Esophagus mucosa (tissue), 1 donor: ENCODE measurements at regions not wholly inside any gene's neighbourhood (a gene's known extent, or its start where the extent isn't known, plus 50 kb on each side); places are given as distances from the start of the nearest gene placed in this dataset.
A peak's percentile ranks its signal among the peaks of the same experiment; 100 is the strongest.

Experiments used
- ATAC-seq: fragments of 200-7000 bp; cut with Tn5 transposase; one replicate; pipeline ENCODE4 v1.9.1; 2020
- donor health status: DM: yes; HTN: yes; CAD: no.

- no peak for ATAC-seq
Measured at GRCh38 chr21:16504281-16504680, 774.5 kb downstream of the USP25 start.

DNA sequence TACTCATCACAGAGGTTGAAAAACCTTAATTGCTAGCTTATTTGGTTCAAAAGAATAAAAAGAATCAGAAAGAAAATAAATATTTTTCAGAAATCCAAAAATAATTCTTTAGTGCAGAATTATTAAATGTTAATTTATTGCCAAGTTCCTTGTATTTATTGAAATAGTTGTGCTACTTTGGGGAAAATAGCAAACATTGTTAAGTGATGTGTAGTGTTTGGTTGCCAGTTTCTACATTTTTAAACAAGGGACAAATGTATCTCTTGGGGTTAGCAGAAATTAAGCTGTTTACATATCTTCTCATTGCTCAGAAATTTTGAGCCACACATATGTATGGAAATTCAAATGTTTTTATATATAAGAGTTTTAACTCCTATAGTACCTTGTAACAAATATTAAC lies 775.0 kb downstream of the USP25 start:
- no peak for ATAC-seq

GRCh38 chr21:16509476-16509875 lies 779.7 kb downstream of the USP25 start:
- no peak for ATAC-seq

GRCh38 chr21:16514316-16514715 lies 784.5 kb downstream of the USP25 start:
- ATAC-seq: no peak

DNA sequence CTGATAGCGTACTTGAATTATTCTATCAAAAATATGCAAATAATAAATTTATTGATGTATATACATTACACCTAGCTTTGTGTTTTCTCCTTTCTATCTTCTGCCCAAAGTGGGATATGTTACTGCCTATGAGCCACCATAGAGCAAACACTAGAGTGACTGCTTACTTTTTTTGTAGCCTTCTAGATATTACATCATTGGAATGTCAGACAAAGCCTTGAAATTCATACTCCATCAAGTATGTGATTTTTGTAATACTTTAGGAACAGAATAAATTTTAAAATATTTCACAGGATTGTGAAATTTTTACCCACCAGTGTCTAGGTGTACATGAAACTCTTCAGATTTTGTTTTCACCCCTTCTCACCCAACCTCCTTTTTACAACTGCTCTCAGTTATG lies 787.6 kb downstream of the USP25 start:
- no peak for ATAC-seq

DNA sequence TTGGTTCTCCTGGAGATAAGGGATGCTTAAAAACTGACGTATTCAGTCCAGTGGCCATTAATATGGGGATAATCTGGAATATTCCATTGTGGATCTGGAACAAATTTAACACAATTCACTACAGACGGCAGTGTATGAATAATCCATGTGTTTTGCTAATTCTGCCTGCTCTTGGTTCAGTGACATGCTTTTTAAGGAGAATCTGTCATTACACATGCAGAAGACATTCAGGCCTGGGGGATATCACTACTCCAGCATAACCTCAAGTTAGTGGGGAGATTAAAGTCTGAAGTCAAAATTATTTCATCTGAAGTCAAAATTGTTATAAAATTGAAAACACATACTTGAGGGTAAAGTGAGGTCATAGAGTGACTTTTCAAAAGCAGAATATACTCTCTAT lies 789.3 kb downstream of the USP25 start:
- ATAC-seq: no peak

DNA sequence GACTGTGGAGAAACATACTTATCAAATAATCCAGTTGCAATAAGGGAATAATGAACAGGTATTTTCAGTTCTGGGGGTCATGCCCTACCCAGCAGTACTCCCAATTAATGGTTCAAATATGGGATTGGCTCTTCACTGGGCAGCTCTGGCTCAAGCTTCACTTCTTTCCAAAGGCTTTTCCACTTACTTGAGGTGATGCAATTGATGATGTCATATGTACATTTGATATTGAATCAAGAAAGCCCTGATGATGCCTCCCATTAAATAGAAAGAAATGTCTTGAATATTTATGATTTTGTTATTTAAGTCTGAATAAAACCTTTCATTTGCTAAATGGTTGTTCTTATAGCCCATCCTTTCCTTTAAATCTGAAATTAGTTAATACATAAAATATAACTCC lies 789.9 kb downstream of the USP25 start:
- no peak for ATAC-seq

DNA sequence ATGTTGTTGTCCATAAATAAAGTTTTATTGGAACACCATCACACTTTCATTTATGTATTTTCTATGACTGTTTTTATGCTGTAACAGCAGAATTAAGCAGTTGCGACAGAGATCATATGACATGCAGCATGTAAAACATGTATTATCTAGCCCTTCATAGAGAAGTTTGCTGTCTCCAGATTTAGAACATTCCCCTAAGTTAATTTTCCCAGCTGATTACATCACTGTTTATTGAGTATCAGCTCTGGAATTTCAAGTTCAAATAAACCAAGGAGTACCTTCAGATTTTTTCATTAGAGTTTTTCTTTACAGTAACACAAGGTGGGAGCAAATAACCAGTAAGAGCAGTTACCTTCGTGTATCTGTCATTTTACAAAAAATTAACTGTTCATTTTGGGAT lies 792.8 kb downstream of the USP25 start:
- ATAC-seq: no peak

GRCh38 chr21:16530656-16531055 lies 800.9 kb downstream of the USP25 start:
- ATAC-seq: no peak

GRCh38 chr21:16532840-16533239 lies 803.1 kb downstream of the USP25 start:
- ATAC-seq: peak; percentile 38

- ATAC-seq: peak; percentile 26
Measured at GRCh38 chr21:16533692-16534407, 804.1 kb downstream of the USP25 start.

DNA sequence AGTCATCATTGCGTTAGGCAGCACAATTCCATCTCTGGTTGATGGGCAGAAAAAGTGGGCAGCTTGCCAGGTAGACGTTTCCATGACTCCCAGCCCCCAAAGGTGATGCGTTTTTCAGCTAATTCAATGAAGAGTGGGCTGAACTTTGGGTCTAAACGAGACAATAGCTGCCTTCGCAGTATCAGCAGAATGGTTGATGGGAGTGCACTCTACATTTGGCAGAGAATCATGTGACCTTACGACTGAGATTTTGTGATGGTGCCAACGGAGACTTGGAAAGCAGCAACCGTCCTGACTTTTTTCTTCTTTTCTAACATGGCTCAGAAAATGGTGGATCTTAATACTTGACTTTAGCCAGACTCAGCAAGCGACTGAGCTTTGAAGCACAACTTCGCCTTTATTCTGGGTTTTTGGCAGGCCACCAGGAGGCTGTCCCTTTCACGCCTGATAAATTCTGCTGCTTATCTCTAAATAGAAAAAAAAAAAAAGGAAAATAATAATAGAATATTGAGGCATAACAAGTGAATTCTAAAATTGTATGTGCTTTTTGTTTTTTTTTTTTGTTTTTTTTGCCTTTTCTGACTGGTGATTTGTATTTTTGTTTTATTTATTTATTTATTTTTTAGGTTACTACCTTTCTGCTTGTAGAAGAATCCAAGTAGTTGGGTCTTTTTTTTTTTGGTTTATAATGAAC lies 804.8 kb downstream of the USP25 start:
- ATAC-seq: peak; percentile 48

DNA sequence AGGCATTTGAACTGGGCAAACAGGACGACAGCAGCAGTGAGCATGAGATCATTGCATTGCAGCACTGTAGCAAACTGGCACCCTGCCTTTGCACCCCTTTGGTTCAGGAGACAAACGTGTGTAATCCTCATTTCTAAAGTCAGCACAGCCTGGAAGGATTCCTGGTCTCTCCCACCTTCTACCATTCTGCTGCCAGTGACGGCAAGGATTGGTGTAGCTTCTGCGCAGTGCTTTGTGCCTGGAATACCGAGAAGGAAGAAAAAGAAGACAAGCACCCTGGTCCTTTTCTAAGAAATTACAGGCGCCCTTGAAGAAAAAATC lies 805.3 kb downstream of the USP25 start:
- peak; percentile 84 for ATAC-seq

- ATAC-seq: no peak
Measured at GRCh38 chr21:16535626-16536025, 805.8 kb downstream of the USP25 start.

DNA sequence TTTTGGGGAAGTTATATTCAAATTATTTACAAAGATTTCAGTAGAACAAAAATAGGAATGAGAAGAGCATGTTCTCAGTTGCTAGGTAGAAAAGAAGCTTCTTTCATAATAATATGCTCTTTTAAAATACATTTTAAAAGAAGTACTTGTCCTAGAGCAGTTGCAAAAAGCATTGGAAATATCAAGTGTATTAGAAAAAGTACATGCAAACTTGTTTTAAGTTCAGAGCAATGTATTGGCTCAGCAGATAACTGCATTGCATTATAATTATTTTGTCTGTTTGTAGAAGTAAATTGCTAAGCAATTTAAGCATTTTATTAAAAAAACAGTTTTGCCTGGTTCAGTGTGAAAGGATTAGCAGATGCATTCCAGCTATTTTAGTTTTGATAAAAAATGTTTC lies 806.4 kb downstream of the USP25 start:
- no peak for ATAC-seq

DNA sequence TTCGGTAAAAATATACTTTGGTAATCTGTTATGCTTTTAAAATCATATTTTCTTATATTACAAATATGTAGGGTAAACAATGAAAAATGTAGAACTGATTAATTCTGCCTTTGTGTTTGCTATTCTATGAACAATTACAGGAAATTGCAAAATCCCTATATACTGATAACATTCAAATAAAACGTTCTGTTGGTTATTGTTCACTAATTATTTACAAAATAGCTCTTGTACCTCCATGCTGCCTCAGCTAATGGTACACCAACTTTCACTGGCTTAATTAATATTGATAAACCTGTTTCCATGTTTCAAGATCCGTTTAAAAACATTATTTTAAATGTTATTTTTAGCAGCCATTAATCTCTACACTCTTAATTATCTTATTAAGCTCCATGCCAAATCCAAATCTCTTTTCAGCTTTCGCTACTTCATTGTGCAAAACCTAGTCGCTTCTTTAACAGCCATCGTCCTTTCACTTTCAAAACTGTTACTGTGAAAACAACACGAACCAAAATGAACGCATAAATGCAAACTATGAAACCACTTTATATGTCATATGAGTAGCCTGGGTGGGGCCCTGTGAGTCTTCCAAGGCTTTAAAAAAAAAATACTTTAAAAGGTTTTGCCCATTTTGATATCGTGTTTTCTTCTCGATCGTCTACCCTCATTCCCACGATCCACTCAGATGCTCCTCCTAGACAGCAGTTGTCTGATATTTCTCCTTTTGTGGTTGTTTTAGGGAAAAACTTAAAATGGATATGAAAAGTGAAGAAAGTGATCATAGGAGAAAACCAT lies 807.1 kb downstream of the USP25 start:
- peak; percentile 21 for ATAC-seq

- ATAC-seq: no peak
Measured at GRCh38 chr21:16537501-16537900, 807.7 kb downstream of the USP25 start.

DNA sequence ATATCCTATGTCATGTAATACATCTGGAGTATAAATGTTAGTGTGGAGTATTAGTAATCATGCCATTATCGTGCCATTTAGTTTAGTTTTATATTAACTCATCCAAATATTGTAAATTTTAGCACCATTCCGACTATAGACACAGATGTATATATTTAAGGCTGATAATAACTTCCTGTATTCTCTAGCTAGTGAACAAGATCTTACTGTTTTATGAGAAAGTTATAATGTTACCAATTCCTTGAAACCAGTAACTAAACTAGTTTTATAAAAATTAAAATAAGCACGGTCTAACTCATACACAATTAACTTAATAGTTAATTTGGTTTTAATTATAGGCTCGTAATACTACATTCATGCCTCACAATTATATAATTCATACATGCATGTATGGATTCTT lies 808.6 kb downstream of the USP25 start:
- no peak for ATAC-seq

- ATAC-seq: no peak
Measured at GRCh38 chr21:16538936-16539440, 809.2 kb downstream of the USP25 start.

DNA sequence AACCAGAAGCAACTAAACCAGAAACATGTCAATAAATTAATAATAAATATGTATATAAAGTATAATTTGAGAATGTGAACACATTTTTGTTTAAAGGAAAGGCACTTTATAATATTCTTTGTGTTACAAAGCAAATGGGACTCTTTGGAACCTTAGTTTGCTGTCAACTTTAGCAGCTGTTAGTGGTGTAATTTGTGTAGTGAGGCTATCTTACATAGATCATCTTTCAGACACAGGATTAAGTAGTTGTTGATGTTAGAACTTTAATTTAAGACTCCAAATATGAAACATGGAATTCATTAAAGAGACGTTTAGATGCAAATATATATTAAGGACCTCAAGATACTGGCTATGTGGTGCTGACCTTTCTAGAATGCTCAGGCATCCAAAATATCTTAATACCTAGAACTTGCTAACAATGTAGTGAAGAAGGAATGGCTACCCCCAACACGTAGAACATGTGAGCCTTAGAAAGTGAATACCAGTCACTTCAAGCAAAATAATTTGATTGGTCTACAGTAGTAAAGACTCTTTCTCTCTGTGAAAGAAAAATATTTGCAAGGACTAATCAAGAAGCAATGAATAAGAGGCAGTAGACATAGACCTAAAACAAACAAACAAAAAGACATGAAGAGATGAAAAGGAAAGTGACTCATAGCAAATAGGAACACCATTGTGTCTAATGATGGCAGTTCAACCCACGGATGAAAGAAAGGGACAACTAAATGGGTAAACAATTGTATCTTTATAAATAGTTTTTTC lies 811.4 kb downstream of the USP25 start:
- no peak for ATAC-seq

- ATAC-seq: no peak
Measured at GRCh38 chr21:16550118-16550517, 820.3 kb downstream of the USP25 start.

DNA sequence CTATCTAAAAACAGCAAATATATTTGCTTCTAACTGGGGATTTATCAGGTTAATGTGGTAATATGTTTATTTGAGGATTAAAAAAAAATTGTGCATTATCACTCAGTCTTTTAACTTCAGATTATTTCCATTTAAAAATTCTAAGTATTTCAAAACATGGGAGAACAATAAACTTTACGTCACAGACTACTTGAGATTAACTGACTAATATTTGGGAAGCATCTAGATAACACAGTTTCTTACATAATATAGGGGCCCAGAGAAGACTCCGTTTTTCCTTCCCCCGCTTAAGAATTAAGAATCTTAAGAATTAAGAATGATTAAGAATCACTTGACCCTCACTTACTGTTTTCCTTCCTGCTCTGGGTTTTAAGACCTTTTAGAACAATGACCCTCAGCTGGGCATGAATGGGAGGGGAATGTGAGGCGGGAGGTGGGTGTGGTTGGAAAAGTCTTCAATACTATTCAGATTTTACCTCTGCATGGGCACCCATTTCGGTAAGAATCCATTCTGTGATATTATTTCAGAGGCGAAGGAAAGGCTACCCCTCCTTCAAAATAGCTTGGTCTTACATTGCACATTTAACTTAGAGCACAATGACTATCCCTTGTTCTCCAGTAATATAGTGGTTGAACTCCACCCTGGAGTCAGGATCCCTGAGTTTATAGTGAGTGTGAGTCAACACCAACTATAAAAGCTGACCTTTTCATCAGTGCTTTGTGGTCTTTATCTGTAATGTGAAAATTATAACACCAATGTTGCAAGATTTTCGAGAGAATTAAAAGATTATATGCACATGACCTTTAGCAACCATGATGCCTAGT lies 821.3 kb downstream of the USP25 start:
- ATAC-seq: peak; percentile 89
